ENCODE measurements at regions not wholly inside any gene's neighbourhood (a gene's known extent, or its start where the extent isn't known, plus 50 kb on each side); places are given as distances from the start of the nearest gene placed in this dataset.
"Not testable (repeated sequence)": the region's sequence is repeated elsewhere in the genome, so short reads cannot be mapped to it uniquely, and the experiment has no call there.

DNA sequence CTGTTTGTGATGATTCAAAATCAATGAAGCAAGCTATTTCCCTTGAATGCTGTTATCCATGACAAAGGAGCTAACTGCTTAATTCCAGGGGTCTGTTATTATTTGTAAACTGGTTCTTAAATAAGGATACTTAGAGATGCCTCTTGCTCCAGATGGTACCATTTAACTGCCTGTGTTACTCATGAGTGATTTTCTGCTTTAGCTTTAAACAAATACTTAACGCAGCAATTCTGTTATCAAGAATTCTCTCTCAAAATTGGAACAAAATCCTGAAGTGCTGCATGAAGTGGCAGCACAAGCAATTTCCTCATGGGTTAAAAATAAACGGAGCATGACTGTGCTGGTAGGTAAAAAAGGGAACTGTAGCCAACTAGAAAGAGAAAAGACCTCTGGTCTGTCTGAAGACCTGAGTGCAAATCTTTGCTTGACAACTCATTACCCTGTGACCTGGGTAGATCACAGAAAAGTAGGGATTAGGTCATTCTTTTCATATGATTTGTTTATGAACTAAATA lies 62.5 kb upstream of the GBE1 start:
- DNase-seq (ENCODE audit: extremely low read depth in 1 of 2, low read depth in 1 of 2) = no peak

DNA sequence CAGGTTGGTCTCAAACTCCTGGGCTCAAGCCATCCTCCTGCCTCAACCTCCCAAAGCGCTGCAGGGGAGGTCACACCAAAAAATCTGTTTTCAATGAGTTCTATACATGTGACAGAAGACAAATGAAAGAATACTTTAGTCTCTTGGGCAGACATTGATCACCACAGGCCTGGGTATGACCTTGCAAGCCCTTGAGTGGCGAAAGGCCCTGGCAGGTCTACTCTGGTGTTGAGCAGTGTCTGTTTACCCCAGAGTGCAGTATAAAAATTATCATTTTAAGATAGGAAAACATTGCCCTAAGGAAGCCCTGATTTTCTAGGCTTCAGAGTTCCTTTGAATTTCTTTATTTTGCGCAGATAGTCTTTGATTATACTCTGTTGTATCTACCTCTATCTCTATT lies 61.6 kb upstream of the GBE1 start:
- no peak for DNase-seq (ENCODE audit: extremely low read depth in 1 of 2, low read depth in 1 of 2)

DNA sequence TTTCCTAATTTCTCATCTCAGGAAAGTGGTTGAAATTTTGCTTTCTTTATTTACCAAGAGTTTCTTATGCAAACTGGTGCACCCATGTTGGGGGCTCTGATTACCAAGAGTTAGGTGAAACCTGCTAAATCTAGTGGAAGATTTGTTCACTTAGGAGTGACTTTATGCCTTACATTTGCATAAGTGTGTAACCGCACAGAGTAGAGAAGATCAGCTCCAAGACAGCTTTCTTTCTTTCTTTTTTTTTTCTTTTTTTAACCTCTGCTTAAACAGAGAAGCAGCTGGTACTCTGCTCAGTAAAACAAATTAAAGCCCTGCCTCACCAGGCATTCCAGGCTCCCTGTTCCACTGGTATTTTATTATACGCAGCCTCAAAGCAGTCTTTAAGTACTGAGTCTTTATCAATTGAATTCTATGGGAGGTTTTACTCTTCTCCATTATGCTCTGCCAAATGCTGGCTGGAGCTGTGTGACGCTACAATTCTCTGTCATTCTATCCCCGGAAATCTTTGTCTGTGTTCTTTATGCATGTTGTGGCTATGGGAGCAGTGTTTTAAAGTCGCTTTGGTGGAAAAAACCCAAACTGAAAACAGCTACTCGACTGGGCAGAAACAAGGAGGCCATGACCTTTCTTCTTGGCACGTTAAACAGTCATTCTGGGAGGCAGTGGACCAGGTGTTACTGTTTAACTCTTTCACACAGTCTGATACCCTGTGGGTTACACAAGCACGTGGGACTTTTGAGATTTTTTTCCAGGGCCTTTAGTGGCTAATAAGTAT lies 55.2 kb upstream of the GBE1 start:
- DNase-seq (ENCODE audit: extremely low read depth in 1 of 2, low read depth in 1 of 2) = no peak

DNA sequence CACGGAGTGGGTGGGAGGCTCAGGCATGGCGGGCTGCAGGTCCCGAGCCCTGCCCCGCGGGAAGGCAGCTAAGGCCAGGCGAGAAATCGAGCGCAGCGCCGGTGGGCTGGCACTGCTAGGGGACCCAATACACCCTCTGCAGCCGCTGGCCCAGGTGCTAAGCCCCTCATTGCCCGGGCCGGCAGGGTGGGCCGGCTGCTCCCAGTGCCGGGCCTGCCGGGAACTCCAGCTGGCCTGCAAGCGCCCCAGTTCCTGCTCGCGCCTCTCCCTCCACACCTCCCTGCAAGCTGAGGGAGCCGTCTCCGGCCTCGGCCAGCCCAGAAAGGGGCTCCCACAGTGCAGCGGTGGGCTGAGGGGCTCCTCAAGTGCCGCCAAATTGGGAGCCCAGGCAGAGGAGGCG lies 50.7 kb upstream of the GBE1 start:
- not testable (repeated sequence) for DNase-seq (ENCODE audit: extremely low read depth in 1 of 2, low read depth in 1 of 2)
